HuH-7.5 (cell line): ENCODE measurements at regions not wholly inside any gene's neighbourhood (a gene's known extent, or its start where the extent isn't known, plus 50 kb on each side); places are given as distances from the start of the nearest gene placed in this dataset.
"Not testable (repeated sequence)": the region's sequence is repeated elsewhere in the genome, so short reads cannot be mapped to it uniquely, and the experiment has no call there.

Source experiments
- DNase-seq: peaks from one replicate; pipeline ENCODE4 v3.0.0; 2011; ENCODE audit warnings: low spot score

DNA sequence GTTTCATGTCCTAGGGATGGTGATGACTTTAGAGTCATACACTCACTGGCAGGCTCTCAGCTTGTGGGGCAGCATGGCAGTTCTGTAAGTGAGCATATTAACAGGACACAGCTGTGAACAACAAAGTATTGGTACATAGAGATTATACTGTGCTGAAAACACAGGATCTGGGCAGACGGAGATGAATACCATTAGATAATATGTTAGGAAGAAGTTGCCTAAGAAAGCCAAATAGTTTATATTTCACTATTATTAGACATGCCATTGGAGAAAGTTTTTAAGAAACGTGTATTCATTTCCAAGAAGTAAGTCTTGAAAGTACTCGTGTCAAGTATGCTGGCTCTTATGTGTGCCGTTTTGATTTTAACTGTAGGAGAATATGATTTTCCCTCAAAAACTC, 274.5 kb downstream of the INHBA start:
- DNase-seq = no peak

DNA sequence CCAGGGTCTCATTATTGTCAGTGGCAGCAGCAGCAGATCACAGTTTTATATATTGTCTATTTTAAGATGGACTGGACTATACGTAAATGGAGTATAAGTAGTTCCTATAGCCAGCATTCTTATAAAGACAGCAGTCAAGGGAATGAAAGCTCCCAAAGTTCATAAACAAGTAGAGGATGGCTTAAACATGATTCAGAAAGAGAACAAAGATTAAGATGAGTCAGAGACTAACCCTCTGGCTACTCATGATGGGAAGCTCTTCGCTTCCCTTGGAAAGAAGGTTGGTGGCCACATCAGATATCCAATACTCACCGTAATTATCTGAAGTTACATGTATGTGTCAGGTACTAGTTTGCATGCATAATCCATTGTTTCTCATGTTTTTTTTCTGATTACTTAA, 277.0 kb downstream of the INHBA start:
- DNase-seq = no peak

DNA sequence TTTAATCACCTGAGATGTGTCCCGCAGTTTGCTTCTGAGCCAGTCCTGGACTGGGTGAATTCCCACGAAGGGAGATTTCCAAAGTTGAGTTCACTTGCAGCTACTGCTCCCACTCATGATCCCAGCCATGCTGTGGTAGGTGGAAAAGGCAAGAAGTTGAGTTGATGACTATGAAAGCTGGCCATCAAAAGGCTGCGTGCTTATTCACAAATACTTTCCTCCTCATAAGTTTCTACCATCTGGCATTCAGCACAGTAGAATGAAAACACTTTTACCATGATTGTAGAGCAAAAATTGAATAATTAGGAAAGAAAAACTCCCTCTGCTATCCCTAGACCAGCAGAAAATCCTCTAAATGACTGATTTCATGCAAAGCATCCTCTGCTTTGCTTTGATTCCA, 281.8 kb downstream of the INHBA start:
- no peak for DNase-seq

DNA sequence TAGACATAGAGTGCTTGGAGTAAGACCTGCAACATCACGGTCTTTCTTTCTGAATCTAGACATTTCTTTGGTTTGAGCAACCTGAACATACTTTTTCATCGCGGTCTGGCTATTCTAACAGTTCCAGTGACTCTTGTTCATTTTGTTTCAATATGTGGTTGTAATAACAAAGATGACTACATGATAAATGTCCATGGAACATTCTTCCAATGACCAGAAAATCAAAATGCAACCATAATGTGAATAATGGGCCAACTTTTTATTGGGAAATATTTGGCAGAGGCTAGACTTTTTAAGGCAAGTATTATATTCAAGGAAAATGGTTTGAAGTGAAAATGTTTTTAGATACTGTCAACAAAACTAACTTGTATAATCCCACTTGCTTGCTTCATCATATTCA, 282.5 kb downstream of the INHBA start:
- DNase-seq = no peak

DNA sequence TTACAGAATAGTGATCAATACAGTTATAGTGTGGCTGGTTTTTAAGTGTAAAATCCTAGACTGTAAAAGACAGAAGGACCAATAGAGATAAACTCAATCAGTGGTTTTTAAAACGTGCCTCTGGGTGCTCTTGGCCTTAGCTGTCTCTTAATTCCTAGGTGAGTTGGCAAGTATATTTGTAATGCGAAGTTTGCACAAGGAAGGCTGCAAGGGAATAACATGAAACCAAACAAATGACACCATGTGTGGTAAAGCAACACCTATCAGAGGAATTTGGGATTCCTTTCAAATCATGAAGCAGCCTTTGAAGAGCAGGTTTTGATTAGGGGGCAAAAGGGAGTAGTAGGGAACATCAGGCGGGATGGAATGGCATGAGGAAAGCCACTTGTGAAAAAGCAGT, 284.6 kb downstream of the INHBA start:
- no peak for DNase-seq

DNA sequence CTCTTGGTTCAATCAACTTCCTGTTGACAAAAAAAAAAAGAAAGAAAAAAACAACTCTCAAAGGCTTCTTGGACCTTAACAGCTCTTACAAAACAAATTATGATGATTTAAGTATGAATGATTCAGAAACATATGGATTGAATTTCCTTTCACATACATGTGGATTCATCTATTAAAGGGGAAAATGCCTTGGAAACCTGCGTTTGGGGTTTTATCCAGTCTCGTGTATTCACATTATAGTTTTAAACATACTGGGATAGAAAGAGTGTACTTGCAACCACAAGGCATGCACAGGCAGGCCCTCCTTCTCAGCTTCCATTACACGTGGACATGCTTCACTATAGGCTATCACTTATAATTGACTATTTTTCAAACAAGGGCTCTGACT, 286.7 kb downstream of the INHBA start:
- no peak for DNase-seq

DNA sequence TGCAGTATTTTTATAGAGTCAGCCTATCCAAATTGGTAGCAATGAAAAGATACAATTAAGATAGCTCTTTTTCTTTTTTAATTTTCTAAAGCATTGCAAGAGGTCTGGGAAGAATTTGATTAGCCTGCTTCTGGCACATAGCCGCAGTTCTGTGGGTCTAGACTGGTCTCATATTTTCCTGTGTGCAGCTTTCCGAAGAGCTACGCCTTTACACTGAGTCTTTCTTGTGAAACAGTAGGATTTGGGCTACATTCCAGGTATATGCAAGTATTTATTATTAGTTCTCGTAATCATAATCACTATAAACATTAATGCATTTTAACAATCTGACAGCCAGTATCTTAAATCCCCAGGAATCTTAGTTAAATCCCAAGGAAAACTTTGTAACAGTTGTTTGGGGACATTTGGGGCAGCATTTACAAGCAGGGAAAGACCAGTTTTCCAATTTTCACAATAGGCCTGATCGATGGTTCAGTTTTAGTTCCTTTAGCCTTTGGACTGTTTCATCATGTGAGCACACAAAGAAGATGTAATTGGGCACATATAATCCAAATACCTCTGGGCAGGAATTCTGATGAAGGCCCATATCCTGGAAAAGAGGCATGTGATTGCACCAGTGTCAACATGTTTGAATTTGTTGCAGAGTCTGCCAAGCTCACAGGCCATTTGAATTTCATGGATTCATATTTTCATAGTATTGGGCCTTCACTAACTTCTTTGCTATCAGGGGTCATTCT, 287.3 kb downstream of the INHBA start:
- peak; percentile 12 for DNase-seq

DNA sequence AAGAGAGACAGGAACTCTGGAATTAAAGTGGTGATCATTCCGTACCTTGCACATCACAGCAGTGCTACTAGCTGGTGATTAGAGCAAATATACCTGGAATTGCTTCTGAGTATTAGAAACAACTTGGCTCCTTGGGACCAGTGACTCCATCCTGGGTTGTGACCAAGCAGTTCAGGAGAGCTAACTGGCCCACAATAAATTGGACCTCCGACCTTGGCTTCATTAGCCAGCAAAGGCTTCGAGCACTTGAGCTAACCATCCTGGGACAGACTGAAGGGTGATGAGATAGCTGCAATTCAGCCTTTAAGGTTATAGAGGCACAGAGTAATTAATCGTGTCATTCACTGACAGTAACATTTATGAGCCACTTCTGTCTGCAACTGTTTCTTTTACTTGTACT, 287.8 kb downstream of the INHBA start:
- DNase-seq = no peak

DNA sequence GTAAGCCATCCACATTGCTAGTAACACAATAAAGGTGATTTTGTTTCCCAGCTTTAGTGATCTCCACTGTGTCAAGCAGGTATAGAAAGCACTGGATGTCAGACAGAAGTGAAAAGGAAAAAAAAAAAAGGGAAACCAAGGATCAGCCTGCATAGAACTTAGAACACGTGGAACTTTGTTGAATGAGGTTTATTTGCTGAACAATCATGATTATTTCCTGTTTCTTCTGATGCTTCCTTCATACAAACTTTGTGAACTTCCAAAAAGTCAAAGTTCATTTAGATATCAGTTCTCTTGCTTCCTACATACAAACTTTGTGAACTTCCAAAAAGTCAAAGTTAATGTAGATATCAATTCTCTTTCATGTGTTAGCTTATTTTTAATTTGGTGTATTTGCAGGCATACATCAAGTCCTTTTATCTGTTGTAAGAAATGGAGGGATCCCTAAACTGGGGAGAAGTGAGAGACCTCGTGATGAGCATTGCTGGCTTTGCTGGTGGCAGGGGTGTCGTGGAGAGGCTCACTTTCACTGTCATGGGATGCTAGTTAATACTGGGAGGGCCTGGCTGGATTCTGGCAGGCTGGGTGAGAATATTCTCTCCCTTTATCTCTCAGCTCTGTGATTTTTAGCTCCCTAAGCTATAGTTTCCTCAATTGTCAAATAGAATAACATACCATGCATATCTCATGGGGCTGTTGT, 298.4 kb downstream of the INHBA start:
- no peak for DNase-seq

DNA sequence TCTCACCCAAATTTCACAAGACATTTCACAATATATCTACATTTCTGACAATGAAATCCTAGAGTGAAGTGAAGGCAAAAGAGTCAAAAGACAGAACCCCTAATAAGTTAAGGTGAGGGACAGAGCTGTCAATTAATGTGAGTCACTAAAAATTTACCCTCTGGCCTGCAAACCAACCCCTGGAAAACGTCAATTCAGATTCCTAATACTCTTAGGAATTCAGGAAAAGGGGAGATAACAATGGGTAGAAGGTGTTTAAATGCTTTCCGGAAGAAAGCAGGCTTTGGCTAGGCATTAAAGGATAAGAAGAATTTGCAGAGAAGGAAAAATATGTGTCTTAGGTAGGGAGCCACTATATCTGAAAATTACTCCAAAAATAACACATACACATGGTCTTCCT, 299.6 kb downstream of the INHBA start:
- DNase-seq = no peak

DNA sequence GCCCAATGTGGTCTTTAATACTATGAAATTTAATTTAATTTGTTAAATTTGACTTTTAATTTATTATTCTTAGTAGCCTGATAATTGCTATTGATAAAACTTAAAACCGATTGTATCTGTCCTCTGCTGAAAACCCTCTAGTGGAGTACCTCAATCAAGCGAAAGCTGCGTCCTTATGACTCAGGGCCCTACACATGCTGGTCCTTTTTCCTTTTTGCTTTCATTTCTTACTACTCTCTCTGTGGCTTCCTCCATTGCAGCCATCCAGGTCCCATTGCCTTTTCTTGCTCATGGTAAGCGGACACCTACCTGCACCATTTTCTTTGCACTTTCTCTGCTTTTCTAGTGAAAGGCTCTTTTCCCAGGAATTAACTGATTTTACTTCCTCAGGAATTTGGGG, 301.1 kb downstream of the INHBA start:
- no peak for DNase-seq

DNA sequence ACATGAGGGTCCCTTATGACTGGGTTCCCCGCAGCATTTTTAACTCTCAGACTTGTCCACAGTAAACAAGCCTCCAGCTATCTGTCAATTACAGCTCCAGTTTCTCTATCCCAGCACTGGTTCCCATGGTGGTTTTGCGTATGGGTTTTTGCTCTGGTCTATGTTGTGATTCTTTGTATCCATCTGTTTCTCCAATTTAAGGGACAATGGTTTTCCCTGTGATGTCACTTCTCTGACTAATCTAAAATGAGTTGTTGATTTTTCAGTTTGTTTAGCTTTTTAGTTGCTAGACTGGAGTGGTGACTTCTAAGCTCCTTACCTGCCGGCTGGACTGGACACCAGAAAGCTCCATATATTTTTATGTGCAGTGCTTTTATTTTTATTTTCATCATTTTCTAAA, 303.7 kb downstream of the INHBA start:
- DNase-seq = no peak

DNA sequence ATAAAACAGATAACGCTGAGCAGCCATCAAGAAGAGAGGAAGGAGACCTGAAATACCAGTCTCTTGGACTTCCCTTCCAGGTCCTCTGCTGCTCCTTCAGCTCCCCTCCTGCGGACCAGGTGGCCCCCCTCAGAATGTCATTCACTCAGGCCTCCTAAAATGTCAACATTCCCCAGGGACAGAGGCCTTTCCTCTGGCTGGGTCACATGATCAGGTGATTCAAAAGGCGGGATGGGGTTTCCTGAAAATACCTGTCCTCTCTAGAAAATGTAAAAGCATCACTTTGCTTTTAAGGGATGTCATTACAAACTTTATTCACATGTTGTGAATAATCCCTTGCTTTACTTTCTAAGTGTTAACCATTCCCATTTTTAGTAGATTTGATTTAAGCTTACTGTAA, 311.1 kb downstream of the INHBA start:
- no peak for DNase-seq

DNA sequence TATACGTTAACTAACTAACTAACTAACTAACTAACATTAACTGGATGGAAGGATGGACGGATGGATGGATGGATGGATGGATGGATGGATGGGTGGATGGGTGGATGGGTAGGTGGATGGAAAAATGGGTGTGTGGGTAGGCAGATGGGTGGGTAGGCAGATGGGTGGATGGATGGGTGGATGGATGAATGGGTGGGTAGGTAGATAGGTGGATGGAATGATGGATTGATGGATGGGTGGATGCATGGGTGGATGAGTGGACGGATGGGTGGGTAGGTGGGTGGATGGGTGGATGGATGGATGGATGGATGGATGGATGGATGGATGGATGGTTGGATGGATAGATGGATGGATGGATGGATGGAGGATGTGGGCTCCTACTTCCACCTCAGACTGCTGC, 314.0 kb downstream of the INHBA start:
- DNase-seq = not testable (repeated sequence)

DNA sequence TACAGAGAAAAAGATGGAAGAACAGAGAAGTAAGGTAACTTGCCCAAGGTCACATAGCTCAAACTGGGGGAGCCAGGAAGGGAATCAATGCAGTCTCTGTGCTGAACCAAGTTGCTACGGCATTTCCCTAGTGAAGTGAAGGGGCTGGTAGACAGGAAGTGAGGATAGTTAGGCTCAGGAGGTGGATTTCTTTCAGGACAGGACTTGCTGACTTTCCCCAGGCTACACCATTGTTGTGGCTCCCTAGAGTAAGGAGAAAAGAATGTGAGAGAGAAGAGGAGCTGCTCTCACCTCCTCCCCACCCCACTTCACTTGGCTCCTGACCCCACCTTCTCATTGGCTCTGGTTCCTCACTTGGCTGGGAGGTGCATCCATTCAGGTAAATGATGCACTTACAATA, 316.9 kb downstream of the INHBA start:
- no peak for DNase-seq

DNA sequence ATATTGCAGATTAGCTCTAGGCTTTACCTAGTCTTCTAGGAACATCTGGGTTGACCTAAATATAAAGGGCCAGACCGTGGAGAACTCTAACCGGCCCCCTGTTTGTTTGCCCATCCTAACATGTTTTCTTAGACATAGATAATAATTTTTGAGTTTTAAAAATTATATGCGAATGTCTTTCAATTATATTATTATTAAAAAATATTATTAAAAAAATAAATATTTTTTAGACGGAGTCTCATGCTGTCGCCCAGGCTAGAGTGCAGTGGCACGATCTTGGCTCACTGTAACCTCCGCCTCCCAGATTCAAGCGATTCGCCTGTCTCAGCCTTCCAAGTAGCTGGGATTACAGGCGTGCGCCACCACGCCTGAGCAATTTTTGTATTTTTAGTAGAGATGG, 318.5 kb downstream of the INHBA start:
- no peak for DNase-seq

DNA sequence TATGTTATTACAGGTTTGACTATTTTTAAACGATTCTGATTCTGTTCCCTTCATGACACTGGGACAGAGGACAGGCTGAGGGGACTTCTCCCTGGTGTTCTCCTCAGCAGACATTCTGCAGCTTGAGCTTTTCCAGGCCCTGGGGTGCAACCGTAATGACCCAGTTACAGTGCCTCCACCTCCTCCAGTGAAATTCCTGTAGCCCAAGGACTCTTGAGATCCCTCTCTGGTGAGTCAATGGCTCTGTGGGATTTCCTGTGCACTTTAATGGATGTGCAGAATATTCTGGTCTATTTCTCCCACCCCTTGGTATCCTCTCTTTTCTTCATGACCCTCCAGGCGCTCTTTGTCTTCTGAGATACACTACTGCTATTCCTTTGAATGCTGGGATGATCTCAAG, 319.3 kb downstream of the INHBA start:
- no peak for DNase-seq

DNA sequence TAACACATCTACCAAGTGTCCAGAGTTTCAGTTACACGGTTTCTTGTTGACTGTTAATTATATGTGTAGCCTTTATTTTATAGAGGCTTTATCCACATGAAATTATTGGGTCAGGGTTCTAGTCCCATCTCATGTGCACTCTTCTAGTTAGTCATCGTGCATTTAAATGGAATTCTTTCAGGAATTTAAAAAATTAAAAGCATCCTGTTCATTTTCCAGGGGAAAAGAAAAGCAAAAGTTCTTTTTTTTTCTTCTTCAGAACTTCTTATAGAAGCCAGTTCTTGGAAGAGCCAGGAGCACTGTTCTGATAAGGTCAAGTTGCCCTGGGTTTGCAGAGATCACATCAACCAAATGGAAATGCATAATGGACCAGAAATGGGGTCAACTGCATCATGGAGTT, 324.7 kb downstream of the INHBA start:
- DNase-seq = no peak

DNA sequence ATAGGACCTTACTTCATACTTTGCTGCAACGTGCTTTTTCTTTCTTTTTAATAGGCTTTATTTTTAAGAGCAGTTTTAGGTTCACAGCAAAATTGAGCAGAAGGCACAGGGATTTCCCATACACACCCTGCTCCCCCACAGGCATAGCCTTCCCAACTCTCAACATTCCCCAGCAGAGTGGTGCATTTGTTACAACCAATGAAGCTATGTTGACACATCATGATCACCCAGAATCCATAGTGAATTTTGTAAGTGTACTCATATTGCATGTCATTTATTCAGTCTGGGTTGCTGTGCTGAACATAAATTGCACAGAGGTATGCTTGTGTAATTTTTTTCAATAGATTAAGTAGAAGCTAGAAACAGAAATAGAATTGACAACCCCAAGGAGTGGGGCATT, 327.3 kb downstream of the INHBA start:
- DNase-seq = no peak

DNA sequence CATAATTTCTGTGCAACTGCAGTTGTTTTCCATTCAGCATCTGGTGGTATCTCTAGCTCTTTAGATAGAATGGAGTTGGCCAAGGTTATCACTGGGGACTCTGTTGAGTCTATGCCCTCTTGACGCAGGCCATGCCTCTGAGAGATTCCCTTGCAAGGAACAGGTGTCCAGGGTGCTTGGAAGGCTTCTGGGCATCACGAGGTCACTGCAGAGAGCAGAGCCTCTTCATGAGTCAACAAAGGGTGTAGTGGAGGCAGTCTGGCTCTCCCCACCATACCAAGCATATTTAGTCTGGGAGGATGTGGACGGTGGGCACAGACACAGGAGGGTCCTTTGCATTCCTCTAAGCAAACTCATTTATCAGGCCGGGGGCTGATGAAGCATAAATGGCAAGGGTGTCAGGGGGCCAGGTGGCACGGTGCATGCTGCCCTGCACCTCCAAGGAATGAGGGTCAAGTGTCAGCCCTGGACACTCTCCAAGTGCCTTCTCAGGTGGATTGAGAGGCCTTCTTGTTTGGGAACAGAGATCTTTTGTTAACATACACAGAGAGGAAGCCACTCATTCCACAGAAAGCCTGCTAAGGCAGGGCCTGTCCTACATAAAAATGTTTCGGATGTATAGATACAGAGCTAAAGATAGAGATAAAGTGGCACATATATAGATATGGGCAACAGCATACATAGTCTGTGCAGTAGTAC, 328.6 kb downstream of the INHBA start:
- no peak for DNase-seq

DNA sequence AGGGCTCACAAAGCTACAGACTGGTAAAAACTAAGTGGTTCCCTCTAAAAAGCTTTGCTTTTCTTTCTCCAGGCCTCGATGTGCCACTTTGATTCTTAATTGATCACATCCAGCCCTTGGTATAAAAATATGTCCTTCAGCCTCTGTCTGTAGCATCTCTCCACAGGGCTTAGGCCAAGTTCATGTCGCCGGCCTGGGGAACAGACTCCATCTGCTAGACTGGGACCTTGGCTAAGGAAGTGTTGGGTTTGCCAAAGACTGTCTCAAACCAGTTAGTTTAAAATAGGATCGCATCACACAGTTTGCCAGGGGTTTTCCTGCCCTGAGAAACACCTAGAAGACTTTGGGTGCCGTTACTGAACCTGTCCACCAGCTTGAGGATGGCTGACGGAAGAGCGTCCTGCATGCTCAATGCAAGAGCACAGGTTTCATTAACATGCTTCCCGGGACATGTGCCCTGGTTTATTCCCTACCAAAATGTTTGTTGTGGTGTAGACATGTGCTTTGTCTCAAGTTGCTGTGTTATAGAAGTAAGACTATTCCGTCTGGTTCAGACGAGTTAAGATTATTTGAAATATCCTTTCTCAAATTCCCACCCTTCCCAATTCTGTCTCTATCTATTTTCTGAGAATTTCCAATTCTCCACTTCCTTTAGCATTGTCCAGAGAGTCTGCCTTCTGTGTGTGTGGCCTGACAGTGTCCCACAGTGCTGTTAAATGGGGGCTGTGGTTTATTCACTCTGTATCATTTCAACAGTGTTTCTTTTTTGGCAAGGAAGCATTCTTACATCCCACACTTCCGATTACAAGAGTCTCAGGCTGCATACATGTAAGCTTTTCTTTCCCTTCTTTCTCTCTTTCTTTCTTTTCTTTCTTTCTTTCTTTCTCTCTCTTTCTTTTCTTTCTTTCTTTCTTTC, 334.7 kb downstream of the INHBA start:
- DNase-seq = no peak

DNA sequence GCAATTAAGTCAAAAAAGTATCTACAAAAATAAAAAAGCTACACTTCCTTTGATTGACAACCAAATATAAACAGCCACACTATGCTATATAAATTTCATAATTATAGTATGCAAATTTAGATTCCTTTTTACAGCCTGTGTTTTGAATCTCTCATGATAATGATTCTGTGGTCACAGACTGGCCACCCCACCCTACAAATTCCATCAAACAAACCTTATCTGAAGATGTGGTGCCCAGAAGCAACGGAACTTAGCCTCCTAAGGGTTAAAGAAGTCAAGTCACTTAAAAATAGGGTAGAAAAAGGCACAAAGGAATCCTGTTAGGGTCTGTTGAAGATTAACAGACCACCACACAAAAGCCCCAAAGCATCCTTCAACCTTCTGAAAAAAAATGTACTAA, 351.8 kb downstream of the INHBA start:
- no peak for DNase-seq
